ENCODE measurements at regions not wholly inside any gene's neighbourhood (a gene's known extent, or its start where the extent isn't known, plus 50 kb on each side); places are given as distances from the start of the nearest gene placed in this dataset.

- 87% methylated on average over 3 of the region's 3 CpGs for WGBS
- no peak overlapping the region for H3K4me3 ChIP-seq (ENCODE audit: low read depth in 1 of 3, low read length in 3 of 3)
- peaks cover 0 to 2% (median 0%) of the 10 kb centered on the region in 4 donors for H3K9me3 ChIP-seq (ENCODE audit: control insufficient read depth in 4 of 4, low read length in 3 of 4)
- no peak overlapping the region for H3K27ac ChIP-seq (ENCODE audit: low read depth in 1 of 2, low read length in 2 of 2)
- H3K27me3 ChIP-seq (ENCODE audit: control insufficient read depth in 4 of 4, insufficient read depth in 4 of 4, low read length in 3 of 4): peaks cover 0 to 2% (median 0%) of the 10 kb centered on the region in 4 donors
- DNase-seq (ENCODE audit: low spot score): no peak
- no peak for TF ChIP-seq FOXA1 (IDR thresholded peaks at IDR 0.05)
- TF ChIP-seq ATF3 (IDR thresholded peaks at IDR 0.05): no peak
- TF ChIP-seq, protein P1, sequence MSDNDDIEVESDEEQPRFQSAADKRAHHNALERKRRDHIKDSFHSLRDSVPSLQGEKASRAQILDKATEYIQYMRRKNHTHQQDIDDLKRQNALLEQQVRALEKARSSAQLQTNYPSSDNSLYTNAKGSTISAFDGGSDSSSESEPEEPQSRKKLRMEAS (IDR thresholded peaks at IDR 0.05): no peak
- no peak for TF ChIP-seq RAD21 (IDR thresholded peaks at IDR 0.05)
- TF ChIP-seq FOXA2 (IDR thresholded peaks at IDR 0.05): no peak
- no peak for TF ChIP-seq HNF4A (conservative IDR thresholded peaks at IDR 0.05)
- no peaks in the 10 kb centered on the region for H3K36me3 ChIP-seq (ENCODE audit: control insufficient read depth in 4 of 4, insufficient read depth in 3 of 4, low read depth in 1 of 4, low read length in 3 of 4)
- H3K9ac ChIP-seq (ENCODE audit: low read depth in 1 of 2, low read length in 2 of 2): no peak overlapping the region
- no peaks in the 10 kb centered on the region for H3K4me1 ChIP-seq (ENCODE audit: control insufficient read depth in 4 of 4, insufficient read depth in 4 of 4, low read length in 3 of 4)
Observed at GRCh38 chr2:118738106-118738505, 109.3 kb downstream of the EN1 start.

GRCh38 chr2:118737684-118738083, 109.8 kb downstream of the EN1 start:
- Histone ChIP-seq H3K4me1 (ENCODE audit: control insufficient read depth in 4 of 4, insufficient read depth in 4 of 4, low read length in 3 of 4) (no peaks in the 10 kb centered on the region), H3K9me3 (ENCODE audit: control insufficient read depth in 4 of 4, low read length in 3 of 4) (peaks cover 0 to 2% (median 0%) of the 10 kb centered on the region in 4 donors)
- DNase-seq (ENCODE audit: low spot score): no peak

DNA sequence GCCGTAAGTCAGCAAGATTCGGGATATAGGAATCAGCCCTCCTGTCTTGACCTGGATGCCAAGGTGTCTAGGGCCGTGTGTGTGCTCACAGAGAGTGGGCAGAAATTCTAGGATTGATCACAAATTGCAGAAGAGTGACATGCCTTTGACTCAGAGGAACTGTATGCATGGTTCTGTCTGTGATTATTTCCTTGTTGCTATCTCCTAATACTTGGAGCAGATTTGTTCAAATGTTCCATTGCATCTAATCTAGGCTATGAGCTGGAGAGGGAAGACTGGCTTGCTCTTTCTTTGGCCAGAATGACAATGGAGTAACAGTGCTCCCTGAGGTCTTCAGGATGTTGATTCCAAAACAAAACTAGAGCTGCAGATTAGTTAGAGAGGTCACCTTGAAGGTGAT, 115.0 kb downstream of the EN1 start:
- Histone ChIP-seq H3K27ac (ENCODE audit: low read depth in 1 of 2, low read length in 2 of 2) (no peak overlapping the region), H3K36me3 (ENCODE audit: control insufficient read depth in 4 of 4, insufficient read depth in 3 of 4, low read depth in 1 of 4, low read length in 3 of 4) (no peaks in the 10 kb centered on the region), H3K9me3 (ENCODE audit: control insufficient read depth in 4 of 4, low read length in 3 of 4) (peaks cover 1 to 6% (median 4%) of the 10 kb centered on the region in 4 donors), H3K9ac (ENCODE audit: low read depth in 1 of 2, low read length in 2 of 2) (no peak overlapping the region), H3K4me1 (ENCODE audit: control insufficient read depth in 4 of 4, insufficient read depth in 4 of 4, low read length in 3 of 4) (no peaks in the 10 kb centered on the region), H3K4me3 (ENCODE audit: low read depth in 1 of 3, low read length in 3 of 3) (no peak overlapping the region), H3K27me3 (ENCODE audit: control insufficient read depth in 4 of 4, insufficient read depth in 4 of 4, low read length in 3 of 4) (no peaks in the 10 kb centered on the region)
- TF ChIP-seq ATF3 (IDR thresholded peaks at IDR 0.05): no peak
- TF ChIP-seq, protein P1 (IDR thresholded peaks at IDR 0.05): no peak
- no peak for TF ChIP-seq YY1 (IDR thresholded peaks at IDR 0.05)
- TF ChIP-seq HNF4G (IDR thresholded peaks at IDR 0.05): no peak
- TF ChIP-seq, protein P2, sequence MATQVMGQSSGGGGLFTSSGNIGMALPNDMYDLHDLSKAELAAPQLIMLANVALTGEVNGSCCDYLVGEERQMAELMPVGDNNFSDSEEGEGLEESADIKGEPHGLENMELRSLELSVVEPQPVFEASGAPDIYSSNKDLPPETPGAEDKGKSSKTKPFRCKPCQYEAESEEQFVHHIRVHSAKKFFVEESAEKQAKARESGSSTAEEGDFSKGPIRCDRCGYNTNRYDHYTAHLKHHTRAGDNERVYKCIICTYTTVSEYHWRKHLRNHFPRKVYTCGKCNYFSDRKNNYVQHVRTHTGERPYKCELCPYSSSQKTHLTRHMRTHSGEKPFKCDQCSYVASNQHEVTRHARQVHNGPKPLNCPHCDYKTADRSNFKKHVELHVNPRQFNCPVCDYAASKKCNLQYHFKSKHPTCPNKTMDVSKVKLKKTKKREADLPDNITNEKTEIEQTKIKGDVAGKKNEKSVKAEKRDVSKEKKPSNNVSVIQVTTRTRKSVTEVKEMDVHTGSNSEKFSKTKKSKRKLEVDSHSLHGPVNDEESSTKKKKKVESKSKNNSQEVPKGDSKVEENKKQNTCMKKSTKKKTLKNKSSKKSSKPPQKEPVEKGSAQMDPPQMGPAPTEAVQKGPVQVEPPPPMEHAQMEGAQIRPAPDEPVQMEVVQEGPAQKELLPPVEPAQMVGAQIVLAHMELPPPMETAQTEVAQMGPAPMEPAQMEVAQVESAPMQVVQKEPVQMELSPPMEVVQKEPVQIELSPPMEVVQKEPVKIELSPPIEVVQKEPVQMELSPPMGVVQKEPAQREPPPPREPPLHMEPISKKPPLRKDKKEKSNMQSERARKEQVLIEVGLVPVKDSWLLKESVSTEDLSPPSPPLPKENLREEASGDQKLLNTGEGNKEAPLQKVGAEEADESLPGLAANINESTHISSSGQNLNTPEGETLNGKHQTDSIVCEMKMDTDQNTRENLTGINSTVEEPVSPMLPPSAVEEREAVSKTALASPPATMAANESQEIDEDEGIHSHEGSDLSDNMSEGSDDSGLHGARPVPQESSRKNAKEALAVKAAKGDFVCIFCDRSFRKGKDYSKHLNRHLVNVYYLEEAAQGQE (IDR thresholded peaks at IDR 0.05): no peak
- no peak for TF ChIP-seq FOXA1 (IDR thresholded peaks at IDR 0.05)
- TF ChIP-seq RAD21 (IDR thresholded peaks at IDR 0.05): no peak
- no peak for TF ChIP-seq JUND (IDR thresholded peaks at IDR 0.05)
- no peak for DNase-seq (ENCODE audit: low spot score)
- WGBS: 75% methylated on average over 3 of the region's 3 CpGs

More at GRCh38 chr2:118737684-118738083, 109.8 kb downstream of the EN1 start:
- TF ChIP-seq GABPA (IDR thresholded peaks at IDR 0.05 in 1 of 2, conservative IDR thresholded peaks at IDR 0.05 in 1 of 2) (no peak), NR2F2 (IDR thresholded peaks at IDR 0.05) (no peak), RAD21 (IDR thresholded peaks at IDR 0.05) (no peak), YY1 (IDR thresholded peaks at IDR 0.05) (no peak), JUND (IDR thresholded peaks at IDR 0.05) (no peak), EGR1 (IDR thresholded peaks at IDR 0.05; ENCODE audit: low read depth in 2 of 2) (no peak), ATF3 (IDR thresholded peaks at IDR 0.05) (no peak)
- Histone ChIP-seq H3K36me3 (ENCODE audit: control insufficient read depth in 4 of 4, insufficient read depth in 3 of 4, low read depth in 1 of 4, low read length in 3 of 4) (no peaks in the 10 kb centered on the region), H3K27ac (ENCODE audit: low read depth in 1 of 2, low read length in 2 of 2) (no peak overlapping the region), H3K27me3 (ENCODE audit: control insufficient read depth in 4 of 4, insufficient read depth in 4 of 4, low read length in 3 of 4) (peaks cover 0 to 2% (median 0%) of the 10 kb centered on the region in 4 donors), H3K4me3 (ENCODE audit: low read depth in 1 of 3, low read length in 3 of 3) (no peak overlapping the region), H3K9ac (ENCODE audit: low read depth in 1 of 2, low read length in 2 of 2) (no peak overlapping the region)
- WGBS: 70% methylated on average over 5 of the region's 5 CpGs

Measured in liver (tissue), 7 donors.